Neural crest cell (in vitro differentiated cells): ENCODE measurements at regions not wholly inside any gene's neighbourhood (a gene's known extent, or its start where the extent isn't known, plus 50 kb on each side); places are given as distances from the start of the nearest gene placed in this dataset.
A peak's percentile ranks its signal among the peaks of the same experiment; 100 is the strongest.
"Not testable (repeated sequence)": the region's sequence is repeated elsewhere in the genome, so short reads cannot be mapped to it uniquely, and the experiment has no call there.

Source experiments
- DNase-seq: peaks from one replicate; pipeline ENCODE4 v3.0.0; 2021; ENCODE audit warnings: low read depth, mixed read lengths, low spot score
- H3K27ac Mint-ChIP-seq: one replicate; pipeline ENCODE4 v1.8.0; 2021; ENCODE audit warnings: mild to moderate bottlenecking, mixed read lengths; ENCODE audit not compliant: unreplicated experiment
- H3K27me3 Mint-ChIP-seq: 2 replicates; pipeline ENCODE4 v1.8.0; 2021; ENCODE audit warnings: low read depth, mild to moderate bottlenecking, mixed read lengths
- H3K36me3 Mint-ChIP-seq: 2 replicates; pipeline ENCODE4 v1.8.0; 2021; ENCODE audit warnings: low read depth, mild to moderate bottlenecking, mixed read lengths
- H3K4me1 Mint-ChIP-seq: 2 replicates; pipeline ENCODE4 v1.8.0; 2021; ENCODE audit warnings: mixed read lengths
- H3K4me3 Mint-ChIP-seq: one replicate; pipeline ENCODE4 v1.8.0; 2021; ENCODE audit warnings: mild to moderate bottlenecking, mixed read lengths
- H3K9me3 Mint-ChIP-seq: 2 replicates; pipeline ENCODE4 v1.8.0; 2021; ENCODE audit warnings: mixed read lengths
- CTCF ChIP-seq: fragments of 200-600 bp; sonication (generic); conservative IDR thresholded peaks from 2 replicates; pipeline ENCODE4 v1.5.0; 2021; ENCODE audit warnings: antibody characterized with exemption, mild to moderate bottlenecking

DNA sequence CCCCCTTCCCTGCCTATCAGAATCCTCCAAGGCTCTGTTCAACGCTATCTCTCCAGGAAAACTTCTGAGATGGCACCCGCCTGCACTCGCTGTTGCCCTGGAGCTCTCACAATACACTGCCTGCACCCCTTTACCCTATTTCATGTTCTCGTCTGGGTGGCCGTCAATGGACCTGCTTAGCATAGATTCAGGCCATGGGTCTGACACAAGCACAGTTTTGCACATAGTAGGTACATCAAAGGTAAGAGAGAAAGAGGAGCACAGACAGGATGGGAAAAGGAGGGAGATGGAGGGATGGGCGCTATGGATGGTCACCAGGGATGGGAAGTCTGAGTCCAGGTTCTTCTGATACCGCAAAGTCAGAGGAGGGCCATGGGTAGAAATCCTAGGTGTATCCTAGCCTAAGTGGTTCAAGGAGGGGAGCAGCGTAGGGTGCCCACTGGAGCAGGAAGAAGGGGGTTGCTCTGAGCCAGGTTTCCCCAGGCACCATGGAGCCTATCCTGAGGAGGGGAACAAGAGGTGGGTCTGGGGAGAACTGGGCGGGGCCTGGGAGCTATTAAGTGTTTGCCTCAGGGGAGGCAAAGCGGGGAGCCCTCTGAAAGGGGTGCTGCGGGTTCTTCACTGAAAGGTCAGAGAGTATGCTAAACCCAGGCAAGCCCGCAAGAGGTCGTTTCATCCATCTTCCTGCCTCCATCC lies 89.3 kb downstream of the MRPL14 start:
- H3K4me1 Mint-ChIP-seq: peaks cover 25% of the 10 kb centered on the region
- TF ChIP-seq CTCF: no peak
- no peaks in the 10 kb centered on the region for H3K9me3 Mint-ChIP-seq
- H3K36me3 Mint-ChIP-seq: no peaks in the 10 kb centered on the region
- DNase-seq: no peak
- no peak overlapping the region for H3K4me3 Mint-ChIP-seq
- H3K27ac Mint-ChIP-seq: no peak overlapping the region
- H3K27me3 Mint-ChIP-seq: no peaks in the 10 kb centered on the region

DNA sequence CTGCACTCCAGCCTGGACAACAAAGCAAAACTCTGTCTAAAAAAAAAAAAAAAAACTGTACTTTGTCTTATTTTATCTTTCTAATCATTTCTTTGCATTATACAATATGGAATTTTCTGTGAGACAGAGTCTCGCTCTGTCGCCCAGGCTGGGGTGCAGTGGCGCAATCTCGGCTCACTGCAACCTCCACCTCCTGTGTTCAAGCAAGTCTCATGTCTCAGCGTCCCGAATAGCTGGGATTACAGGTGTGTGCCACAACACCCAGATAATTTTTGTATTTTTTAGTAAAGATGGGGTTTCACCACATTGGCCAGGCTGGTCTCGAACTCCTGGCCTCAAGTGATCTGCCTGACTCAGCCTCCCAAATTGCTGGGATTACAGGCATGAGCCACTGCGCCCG lies 90.0 kb downstream of the MRPL14 start:
- H3K27ac Mint-ChIP-seq, DNase-seq, H3K4me3 Mint-ChIP-seq, H3K27me3 Mint-ChIP-seq, H3K36me3 Mint-ChIP-seq, H3K9me3 Mint-ChIP-seq: not testable (repeated sequence)
- H3K4me1 Mint-ChIP-seq: peaks cover 23% of the 10 kb centered on the region

DNA sequence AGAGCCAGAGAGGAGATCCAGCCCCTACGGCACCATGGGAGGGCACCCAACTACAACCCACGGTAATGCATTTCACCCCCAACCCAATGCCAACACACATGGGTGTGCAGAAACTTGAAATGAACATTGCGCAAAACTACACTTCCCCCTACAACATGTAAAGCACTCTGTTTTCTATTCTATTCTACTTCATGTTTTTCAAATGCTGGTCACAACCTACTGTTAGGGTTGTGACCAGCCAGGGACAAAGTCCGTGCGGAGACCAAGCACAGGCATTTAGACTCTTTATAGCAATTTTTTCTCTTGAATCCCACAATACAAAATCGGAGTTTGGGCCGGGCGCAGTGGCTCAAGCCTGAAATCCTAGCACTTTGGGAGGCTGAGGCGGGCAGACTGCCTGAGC lies 90.6 kb downstream of the MRPL14 start:
- no peaks in the 10 kb centered on the region for H3K36me3 Mint-ChIP-seq
- DNase-seq: no peak

GRCh38 chr6:44036196-44036595 lies 91.1 kb downstream of the MRPL14 start:
- Mint-ChIP-seq H3K4me3 (no peak overlapping the region), H3K36me3 (no peaks in the 10 kb centered on the region), H3K27me3 (no peaks in the 10 kb centered on the region), H3K4me1 (peaks cover 14% of the 10 kb centered on the region), H3K27ac (no peak overlapping the region), H3K9me3 (no peaks in the 10 kb centered on the region)
- DNase-seq: no peak
- no peak for TF ChIP-seq CTCF

More for the DNA sequence above, 90.6 kb downstream of the MRPL14 start:
- Mint-ChIP-seq H3K27me3 (no peaks in the 10 kb centered on the region), H3K4me1 (peaks cover 19% of the 10 kb centered on the region), H3K4me3 (no peak overlapping the region), H3K27ac (no peak overlapping the region), H3K9me3 (no peaks in the 10 kb centered on the region)
- TF ChIP-seq CTCF: no peak

- no peaks in the 10 kb centered on the region for H3K9me3 Mint-ChIP-seq
- H3K27me3 Mint-ChIP-seq: no peaks in the 10 kb centered on the region
- no peak overlapping the region for H3K4me3 Mint-ChIP-seq
- H3K4me1 Mint-ChIP-seq: peaks cover 14% of the 10 kb centered on the region
- no peak for DNase-seq
- no peaks in the 10 kb centered on the region for H3K36me3 Mint-ChIP-seq
- TF ChIP-seq CTCF: no peak
- no peak overlapping the region for H3K27ac Mint-ChIP-seq
Measured at GRCh38 chr6:44035621-44036020, 91.6 kb downstream of the MRPL14 start.

- Mint-ChIP-seq H3K36me3 (no peaks in the 10 kb centered on the region), H3K4me1 (peaks cover 14% of the 10 kb centered on the region), H3K4me3 (no peak overlapping the region), H3K9me3 (no peaks in the 10 kb centered on the region), H3K27me3 (no peaks in the 10 kb centered on the region), H3K27ac (peak overlapping the region; percentile 53)
- DNase-seq: no peak
- TF ChIP-seq CTCF: no peak
Measured at GRCh38 chr6:44034931-44035345, 92.3 kb downstream of the MRPL14 start.
